Activated naive CD8-positive, alpha-beta T cell treated with anti-CD3 and anti-CD28 coated beads, Interleukin-2, amount 50 U/mL, for 24 hours (primary cell): ENCODE measurements at regions not wholly inside any gene's neighbourhood (a gene's known extent, or its start where the extent isn't known, plus 50 kb on each side); places are given as distances from the start of the nearest gene placed in this dataset.

Experiments
- ATAC-seq: fragments of 150-1000 bp; cut with Tn5 transposase; one replicate; pipeline ENCODE4 v1.10.0; 2021
- DNase-seq: peaks from one replicate; pipeline ENCODE4 v3.0.0; 2021
- H3K27ac Mint-ChIP-seq: one replicate; pipeline ENCODE4 v1.8.0; 2021; ENCODE audit warnings: mild to moderate bottlenecking, mixed read lengths
- H3K27me3 Mint-ChIP-seq: one replicate; pipeline ENCODE4 v1.8.0; 2021; ENCODE audit warnings: mixed read lengths
- H3K36me3 Mint-ChIP-seq: one replicate; pipeline ENCODE4 v1.8.0; 2021; ENCODE audit warnings: low read depth, mixed read lengths
- H3K4me1 Mint-ChIP-seq: one replicate; pipeline ENCODE4 v1.8.0; 2021; ENCODE audit warnings: mixed read lengths
- H3K4me3 Mint-ChIP-seq: one replicate; pipeline ENCODE4 v1.8.0; 2021; ENCODE audit warnings: mild to moderate bottlenecking, moderate library complexity, mixed read lengths
- H3K9me3 Mint-ChIP-seq: one replicate; pipeline ENCODE4 v1.8.0; 2021; ENCODE audit warnings: mixed read lengths

DNA sequence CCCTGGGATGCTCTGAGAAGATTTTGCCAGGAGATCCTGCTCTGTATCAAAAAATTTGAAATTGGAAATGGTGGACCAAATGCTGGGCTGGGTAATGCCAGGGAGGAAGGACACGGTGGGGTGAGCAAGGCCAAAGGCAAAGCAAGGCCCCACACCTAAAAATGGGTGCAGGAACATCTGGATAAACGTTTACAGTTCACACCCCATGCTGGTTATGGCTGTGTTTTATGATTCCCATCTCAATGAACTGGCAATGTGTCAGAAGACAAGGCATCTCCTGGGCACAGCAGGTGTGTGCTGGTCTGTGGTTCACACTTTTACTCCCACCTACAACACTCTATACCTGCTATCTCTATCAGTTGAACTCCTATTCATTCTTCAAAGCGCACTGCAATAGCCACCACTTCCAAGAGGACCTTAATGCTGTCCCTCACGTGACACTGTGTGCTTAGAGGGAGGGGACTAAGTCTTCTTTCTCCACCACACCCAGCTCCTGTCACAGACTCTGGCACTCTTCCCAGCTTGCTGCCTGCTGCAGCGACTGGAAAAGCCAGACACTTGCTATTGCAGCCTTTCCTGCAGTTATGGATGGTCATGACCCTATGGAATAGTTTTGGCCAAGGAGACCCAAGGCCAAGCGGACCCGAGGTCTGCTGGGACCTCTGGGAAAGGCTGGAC is 277.5 kb downstream of the CTTN start:
- H3K36me3 Mint-ChIP-seq: no peaks in the 10 kb centered on the region

DNA sequence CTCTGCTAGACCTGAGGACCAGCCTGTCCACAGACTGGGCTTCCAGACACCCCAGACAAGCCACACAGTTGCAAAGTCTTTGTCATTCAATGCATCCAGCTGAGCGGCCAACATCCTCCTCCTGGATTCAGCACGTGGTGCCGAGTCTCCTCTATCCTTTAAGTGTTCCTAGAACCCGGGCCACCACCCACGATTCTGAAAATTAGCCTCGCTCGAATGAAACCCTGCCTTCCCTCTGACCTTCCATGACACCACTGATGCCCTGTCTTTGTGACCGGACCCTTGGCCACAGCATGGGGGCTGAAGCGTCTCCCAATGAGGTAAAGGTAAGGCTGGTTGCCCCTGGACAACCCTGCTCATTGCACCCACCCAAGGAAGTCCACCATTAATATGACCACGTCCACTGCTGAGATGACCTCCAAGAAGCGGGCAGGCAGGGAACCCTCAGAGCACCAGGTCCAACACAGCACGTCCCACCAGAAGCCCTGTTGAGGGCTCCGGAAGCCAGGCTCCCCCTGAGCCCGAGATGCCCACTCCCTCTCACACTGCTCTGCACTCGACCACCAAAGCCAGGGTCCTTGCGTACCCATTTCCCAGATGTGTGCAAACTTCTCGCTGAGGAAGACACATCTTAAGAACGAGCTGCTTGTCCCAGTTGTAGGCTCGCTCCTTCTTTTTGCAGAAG is 279.0 kb downstream of the CTTN start:
- no peak for ATAC-seq
- H3K4me3 Mint-ChIP-seq: no peak overlapping the region
- peaks cover 4% of the 10 kb centered on the region for H3K4me1 Mint-ChIP-seq
- no peak for DNase-seq
- no peak overlapping the region for H3K27ac Mint-ChIP-seq
- H3K27me3 Mint-ChIP-seq: peaks cover 3% of the 10 kb centered on the region
- no peaks in the 10 kb centered on the region for H3K36me3 Mint-ChIP-seq
- H3K9me3 Mint-ChIP-seq: no peaks in the 10 kb centered on the region

More for the DNA sequence above, 277.5 kb downstream of the CTTN start:
- ATAC-seq: no peak
- Mint-ChIP-seq H3K9me3 (no peaks in the 10 kb centered on the region), H3K27me3 (peaks cover 7% of the 10 kb centered on the region), H3K4me1 (peaks cover 4% of the 10 kb centered on the region), H3K4me3 (no peak overlapping the region), H3K27ac (no peak overlapping the region)
- DNase-seq: no peak

DNA sequence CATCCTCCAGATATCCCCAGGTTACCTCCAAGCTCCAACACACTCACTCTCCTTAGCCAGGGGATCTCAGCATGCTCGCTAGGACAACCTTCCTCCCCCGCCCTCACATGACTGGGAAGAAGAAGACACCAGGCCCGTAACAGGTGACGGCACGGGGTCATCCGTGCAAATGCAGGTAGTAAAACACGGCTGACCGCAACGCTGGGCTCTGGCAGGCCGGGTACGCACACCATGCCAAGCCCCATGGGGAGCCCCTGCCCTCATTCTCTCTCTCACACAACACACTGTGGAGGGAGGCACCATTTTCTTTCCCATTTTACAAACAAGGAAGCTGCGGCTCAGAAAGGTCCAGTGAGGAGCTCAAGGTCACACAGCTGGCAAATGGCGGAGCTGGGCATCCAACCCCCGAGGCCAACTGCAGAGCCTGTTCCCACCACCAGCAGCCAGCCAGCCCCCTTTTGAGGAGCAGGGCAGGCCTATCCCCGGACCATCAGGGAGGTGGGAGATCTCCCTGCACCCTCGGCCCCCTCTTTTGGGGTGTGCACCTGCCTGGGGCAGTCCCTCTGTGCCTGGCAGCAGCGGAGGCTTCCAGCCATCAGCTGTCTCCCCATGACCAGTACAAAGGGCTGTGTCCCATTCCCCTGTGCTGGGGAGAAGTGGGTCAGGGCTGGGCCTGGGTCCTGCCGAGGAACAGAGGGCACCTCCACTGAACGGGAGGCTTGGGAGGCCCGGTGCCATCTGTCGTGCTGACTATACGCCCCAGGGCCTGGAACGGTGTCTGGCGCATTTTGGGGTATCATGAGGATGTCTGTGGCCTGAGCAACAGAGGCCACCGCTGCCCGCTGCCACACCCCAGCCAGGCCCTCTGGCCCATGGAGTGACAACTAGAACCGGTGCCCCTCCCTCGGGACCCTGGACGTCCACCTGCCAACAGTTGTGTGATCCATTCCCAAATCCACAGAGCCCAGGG is 280.9 kb downstream of the CTTN start:
- Mint-ChIP-seq H3K27ac (no peak overlapping the region), H3K9me3 (no peaks in the 10 kb centered on the region)
- ATAC-seq: no peak

DNA sequence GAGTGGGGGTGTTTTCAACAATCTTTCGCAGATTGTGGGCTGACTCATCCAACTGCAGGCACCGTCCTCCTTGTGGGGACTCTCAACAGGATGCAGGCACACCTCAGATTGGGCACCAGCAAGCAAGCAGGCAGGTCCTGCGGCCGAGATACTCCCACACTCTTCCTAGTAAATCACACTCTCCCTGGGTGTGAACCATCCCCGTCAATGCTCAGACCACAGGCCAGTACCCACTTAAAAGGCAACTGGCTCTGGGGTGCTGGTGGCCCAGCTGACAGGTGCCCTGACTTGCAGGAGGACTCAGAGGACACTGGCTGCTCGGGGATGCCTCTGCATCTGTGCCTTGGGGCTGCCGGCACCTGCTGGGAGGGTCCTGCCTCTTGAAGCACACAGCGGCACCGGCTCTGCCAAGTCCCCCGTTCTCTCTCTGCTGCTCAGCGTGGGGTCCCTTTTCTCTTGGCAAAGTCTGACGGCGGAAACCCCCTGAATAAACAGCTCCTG is 282.5 kb downstream of the CTTN start:
- ATAC-seq (peak; percentile 62), DNase-seq (peak; percentile 4)
- H3K4me1 Mint-ChIP-seq: peaks cover 4% of the 10 kb centered on the region
- no peaks in the 10 kb centered on the region for H3K36me3 Mint-ChIP-seq
- H3K9me3 Mint-ChIP-seq: no peaks in the 10 kb centered on the region
- H3K27ac Mint-ChIP-seq: no peak overlapping the region
- H3K4me3 Mint-ChIP-seq: no peak overlapping the region
- no peaks in the 10 kb centered on the region for H3K27me3 Mint-ChIP-seq

More for the DNA sequence above, 280.9 kb downstream of the CTTN start:
- no peaks in the 10 kb centered on the region for H3K36me3 Mint-ChIP-seq
- no peak overlapping the region for H3K4me3 Mint-ChIP-seq
- DNase-seq: no peak
- H3K27me3 Mint-ChIP-seq: no peaks in the 10 kb centered on the region
- peaks cover 4% of the 10 kb centered on the region for H3K4me1 Mint-ChIP-seq

DNA sequence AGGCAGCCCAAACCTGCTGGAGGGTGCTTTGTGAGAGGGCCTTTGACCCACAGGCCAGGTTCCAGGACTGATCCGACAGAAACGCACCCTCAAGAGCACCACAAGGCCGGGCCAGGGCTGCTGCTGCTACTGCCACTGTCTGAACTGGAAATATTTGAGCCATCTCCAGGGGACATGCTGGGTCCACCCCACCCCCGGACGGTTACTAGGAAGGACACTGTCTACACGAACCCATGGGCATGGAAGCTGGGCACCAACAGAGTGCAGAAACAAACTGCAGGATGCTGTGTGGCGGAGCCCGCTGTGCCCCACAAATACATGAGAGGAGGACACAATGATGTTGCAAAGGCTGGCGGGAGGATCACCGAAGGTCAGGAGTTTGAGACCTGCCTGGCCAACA is 283.7 kb downstream of the CTTN start:
- H3K4me3 Mint-ChIP-seq: no peak overlapping the region
- no peak for ATAC-seq
- no peak overlapping the region for H3K27ac Mint-ChIP-seq
- H3K9me3 Mint-ChIP-seq: no peaks in the 10 kb centered on the region
- no peaks in the 10 kb centered on the region for H3K36me3 Mint-ChIP-seq
- H3K27me3 Mint-ChIP-seq: peaks cover 2% of the 10 kb centered on the region
- H3K4me1 Mint-ChIP-seq: peaks cover 4% of the 10 kb centered on the region
- no peak for DNase-seq

DNA sequence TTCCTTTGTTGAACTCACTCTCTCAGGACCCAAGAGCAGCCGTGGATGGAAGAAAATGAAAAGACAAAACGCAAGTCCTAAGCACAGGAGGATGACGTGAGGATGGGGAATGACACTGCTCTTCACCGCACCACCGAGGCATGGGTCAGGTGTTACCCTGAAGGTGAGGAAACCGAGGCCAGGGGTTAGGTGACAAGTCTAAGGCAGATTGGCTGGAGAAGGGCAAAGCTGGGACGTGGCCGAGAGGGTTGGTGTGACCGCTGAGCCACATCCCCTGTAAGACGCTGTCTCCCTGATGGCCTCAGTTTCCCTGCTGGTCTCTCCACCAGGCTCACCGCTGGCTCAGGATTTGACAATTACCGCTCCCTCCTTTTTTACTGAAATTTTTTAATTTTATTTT is 284.4 kb downstream of the CTTN start:
- Mint-ChIP-seq H3K36me3 (no peaks in the 10 kb centered on the region), H3K4me3 (no peak overlapping the region), H3K27me3 (peaks cover 4% of the 10 kb centered on the region), H3K27ac (no peak overlapping the region), H3K4me1 (peaks cover 4% of the 10 kb centered on the region), H3K9me3 (no peaks in the 10 kb centered on the region)
- no peak for ATAC-seq
- DNase-seq: no peak

DNA sequence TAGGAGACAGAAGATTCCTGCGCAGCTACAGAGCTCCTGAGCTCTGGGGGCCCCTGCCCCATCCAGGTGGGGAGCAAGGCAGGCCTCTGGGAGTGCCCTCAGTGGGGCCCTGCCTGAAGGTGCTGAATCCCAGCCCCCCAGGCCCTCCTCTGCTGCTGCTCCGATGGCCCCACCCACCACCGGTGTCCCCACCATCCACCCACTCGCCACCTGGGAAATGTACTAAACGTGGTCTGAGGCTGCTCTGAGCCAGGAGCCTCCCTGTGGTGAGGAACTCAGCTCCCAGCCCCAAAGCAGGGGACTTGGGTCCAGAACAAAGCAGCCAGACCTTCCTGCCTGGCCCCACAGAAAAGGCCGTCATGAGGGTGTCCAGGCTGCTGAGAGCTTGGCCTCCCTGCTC is 289.4 kb downstream of the CTTN start:
- Mint-ChIP-seq H3K36me3 (no peaks in the 10 kb centered on the region), H3K4me1 (no peaks in the 10 kb centered on the region), H3K9me3 (peaks cover 5% of the 10 kb centered on the region), H3K4me3 (no peak overlapping the region), H3K27me3 (peaks cover 9% of the 10 kb centered on the region), H3K27ac (no peak overlapping the region)
- ATAC-seq: no peak
- DNase-seq: no peak

DNA sequence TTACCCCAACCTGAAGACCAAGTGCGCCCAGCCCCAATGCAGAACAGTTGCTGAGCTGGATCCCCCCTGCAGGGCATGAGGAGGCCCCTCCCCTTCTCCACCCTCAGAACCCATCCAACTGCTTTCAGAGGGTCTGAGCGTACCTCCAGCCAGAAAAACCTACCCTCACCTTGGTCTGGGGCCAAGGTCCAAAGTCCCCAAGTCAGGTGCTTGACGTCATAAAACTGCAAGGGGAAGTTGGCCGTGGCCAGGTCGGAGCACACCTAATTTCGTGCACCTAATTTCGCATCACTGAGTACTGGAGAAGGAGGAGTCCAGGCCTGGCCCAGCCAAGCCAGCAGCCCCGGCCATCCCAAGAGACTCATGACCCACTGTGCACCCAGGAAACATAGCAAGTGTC is 289.8 kb downstream of the CTTN start:
- peaks cover 9% of the 10 kb centered on the region for H3K27me3 Mint-ChIP-seq
- no peaks in the 10 kb centered on the region for H3K36me3 Mint-ChIP-seq
- no peaks in the 10 kb centered on the region for H3K4me1 Mint-ChIP-seq
- no peak overlapping the region for H3K27ac Mint-ChIP-seq
- no peak overlapping the region for H3K4me3 Mint-ChIP-seq
- ATAC-seq (no peak), DNase-seq (no peak)
- peaks cover 5% of the 10 kb centered on the region for H3K9me3 Mint-ChIP-seq

DNA sequence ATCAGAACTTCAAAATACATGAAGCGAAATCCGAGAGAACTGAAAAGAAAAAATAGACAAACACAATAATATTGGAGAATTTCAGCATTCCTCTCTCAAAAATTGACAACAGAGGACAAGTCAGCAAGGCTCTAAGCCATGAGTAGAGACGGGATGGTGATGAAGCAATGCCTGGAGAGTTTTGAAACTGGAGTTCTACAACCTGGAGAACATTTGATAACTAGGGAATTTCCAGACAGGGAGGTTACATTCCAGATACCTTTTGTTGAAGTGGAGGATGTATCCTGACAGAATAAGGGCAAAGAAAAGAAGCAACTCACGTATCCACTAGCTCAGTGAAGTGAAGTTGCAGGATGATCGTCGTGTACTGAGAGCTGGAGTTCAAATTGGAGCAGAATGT is 291.4 kb downstream of the CTTN start:
- Mint-ChIP-seq H3K27me3 (peaks cover 9% of the 10 kb centered on the region), H3K9me3 (peaks cover 5% of the 10 kb centered on the region), H3K4me3 (no peak overlapping the region), H3K4me1 (no peaks in the 10 kb centered on the region), H3K27ac (no peak overlapping the region), H3K36me3 (no peaks in the 10 kb centered on the region)
- DNase-seq (no peak), ATAC-seq (no peak)

DNA sequence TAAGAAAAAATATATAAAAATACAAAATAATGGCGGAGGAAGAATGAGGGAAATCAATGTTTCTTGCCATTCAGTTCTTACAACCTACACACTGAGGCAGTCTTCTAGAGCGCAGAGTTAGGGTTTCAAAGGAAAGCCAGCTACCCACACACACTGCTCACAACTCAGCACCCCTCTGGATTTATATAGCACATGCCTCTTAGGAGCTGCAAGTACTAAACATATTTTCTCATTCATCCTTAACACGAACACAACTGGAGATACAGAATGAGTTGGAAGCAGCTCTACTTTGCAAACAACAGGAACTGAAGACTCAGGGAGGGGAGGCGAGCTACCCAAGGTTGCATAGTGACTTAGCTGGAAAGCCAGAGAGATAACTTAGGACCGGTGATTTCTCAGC is 293.8 kb downstream of the CTTN start:
- Mint-ChIP-seq H3K4me1 (no peaks in the 10 kb centered on the region), H3K9me3 (peaks cover 5% of the 10 kb centered on the region), H3K4me3 (no peak overlapping the region), H3K27ac (no peak overlapping the region), H3K36me3 (no peaks in the 10 kb centered on the region), H3K27me3 (peaks cover 5% of the 10 kb centered on the region)
- no peak for ATAC-seq
- no peak for DNase-seq

DNA sequence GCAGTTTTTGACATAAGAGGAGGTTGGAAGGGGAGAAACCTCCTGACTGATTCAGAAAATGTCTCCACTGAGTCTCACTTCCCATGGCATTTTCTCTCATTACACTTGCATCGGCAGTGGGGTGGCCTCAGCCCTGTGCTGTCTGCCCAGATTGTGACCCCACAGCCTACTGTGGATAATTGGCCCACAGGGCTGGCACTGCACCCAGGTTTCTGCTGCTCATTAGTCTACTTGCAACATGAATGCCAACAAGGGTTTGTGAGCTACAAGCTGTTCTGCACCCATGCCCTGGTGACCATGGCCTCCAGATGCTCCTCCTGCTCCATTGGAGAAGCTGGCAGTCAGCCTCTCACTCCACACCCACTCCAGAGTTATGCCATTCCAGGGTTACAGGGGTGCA is 296.0 kb downstream of the CTTN start:
- H3K4me1 Mint-ChIP-seq: no peaks in the 10 kb centered on the region
- H3K9me3 Mint-ChIP-seq: peaks cover 5% of the 10 kb centered on the region
- H3K27me3 Mint-ChIP-seq: peaks cover 3% of the 10 kb centered on the region
- H3K36me3 Mint-ChIP-seq: no peaks in the 10 kb centered on the region
- no peak overlapping the region for H3K27ac Mint-ChIP-seq
- ATAC-seq: no peak
- no peak overlapping the region for H3K4me3 Mint-ChIP-seq
- no peak for DNase-seq

DNA sequence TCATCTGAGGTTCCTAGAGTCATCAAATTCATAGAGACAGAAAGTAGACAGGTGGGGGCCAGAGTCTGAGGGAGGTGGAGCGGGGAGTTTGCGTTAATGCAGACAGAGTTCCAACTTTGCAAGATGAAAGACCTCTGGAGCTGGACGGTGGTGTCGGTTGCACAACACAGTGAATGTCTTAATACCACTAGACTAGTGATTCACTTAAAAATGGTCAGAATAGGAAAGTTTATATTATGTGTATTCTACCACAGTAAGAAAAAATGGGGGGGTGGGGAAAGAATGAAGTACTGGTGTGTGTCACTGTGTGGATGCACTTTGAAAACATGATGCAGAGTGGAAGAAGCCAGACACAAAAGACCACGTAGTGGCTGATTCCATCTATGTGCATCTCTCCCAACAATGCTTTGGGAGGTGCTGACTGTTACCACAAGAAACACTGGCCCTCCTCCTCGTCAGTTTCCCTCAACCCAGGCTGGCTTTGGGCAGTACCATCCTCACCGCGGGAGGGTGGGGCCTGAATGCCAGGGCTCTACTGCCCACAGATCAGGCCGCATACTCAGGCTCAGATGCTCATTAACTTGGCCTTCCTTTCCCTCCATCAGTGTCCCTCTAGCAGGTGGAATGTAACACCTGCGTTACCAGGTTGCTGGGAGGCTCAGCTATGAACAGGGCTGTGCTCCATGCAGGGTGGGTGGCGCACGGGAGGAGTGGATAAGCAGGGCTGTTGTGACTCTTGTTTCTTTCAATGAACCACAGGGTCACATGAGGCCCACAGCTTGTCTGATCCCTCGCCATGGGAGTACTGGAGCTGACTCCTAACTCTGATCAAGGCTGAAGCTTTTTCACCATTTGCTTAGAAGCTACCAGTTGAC is 297.0 kb downstream of the CTTN start:
- H3K4me3 Mint-ChIP-seq: no peak overlapping the region
- no peak overlapping the region for H3K27ac Mint-ChIP-seq
- no peaks in the 10 kb centered on the region for H3K36me3 Mint-ChIP-seq
- ATAC-seq (no peak), DNase-seq (no peak)
- no peaks in the 10 kb centered on the region for H3K9me3 Mint-ChIP-seq
- H3K27me3 Mint-ChIP-seq: peaks cover 3% of the 10 kb centered on the region
- no peaks in the 10 kb centered on the region for H3K4me1 Mint-ChIP-seq

DNA sequence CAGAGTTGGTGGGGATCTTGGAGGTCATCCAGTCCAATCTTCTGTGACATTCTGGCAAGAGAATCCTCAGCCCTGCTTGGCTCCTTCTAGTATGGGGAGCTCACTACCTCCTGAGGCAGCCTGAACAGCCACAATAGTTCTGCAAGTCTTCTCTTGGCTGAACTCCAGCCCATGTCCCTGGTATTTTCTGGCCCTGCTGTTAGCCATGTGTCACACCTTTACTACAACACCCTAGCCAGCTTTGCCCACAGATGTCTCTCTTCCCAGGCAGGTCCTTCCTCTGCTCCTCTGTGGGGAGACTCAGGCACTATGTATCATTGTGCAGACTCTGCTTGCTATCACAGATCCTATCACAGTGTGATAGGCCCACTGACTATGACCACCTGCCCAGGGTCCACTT is 297.7 kb downstream of the CTTN start:
- Mint-ChIP-seq H3K4me1 (no peaks in the 10 kb centered on the region), H3K36me3 (no peaks in the 10 kb centered on the region), H3K27me3 (peaks cover under 1% of the 10 kb centered on the region), H3K27ac (no peak overlapping the region), H3K4me3 (no peak overlapping the region), H3K9me3 (no peaks in the 10 kb centered on the region)
- no peak for ATAC-seq
- DNase-seq: no peak

DNA sequence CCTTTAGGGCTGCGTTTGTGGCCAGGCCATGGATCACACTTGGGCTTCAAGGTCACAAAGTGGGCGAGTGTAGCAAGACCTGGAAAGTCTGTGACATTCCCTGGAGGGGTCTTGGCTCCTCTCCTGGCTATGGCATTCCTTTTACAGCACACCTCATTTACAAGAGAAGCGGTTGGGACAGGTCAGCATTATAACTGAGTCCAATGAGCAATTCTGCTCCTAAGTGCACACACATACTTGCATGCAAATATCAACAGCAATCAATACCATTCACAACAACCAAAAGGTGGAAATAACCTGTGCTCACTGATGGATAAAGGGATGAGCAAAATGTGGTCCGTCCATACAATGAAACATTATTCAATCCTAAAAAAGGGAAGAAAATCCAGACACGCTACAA is 298.2 kb downstream of the CTTN start:
- Mint-ChIP-seq H3K27ac (no peak overlapping the region), H3K4me3 (no peak overlapping the region), H3K9me3 (no peaks in the 10 kb centered on the region), H3K27me3 (no peaks in the 10 kb centered on the region), H3K4me1 (no peaks in the 10 kb centered on the region), H3K36me3 (no peaks in the 10 kb centered on the region)
- no peak for DNase-seq
- no peak for ATAC-seq
